Activated CD4-positive, alpha-beta T cell treated with anti-CD3 and anti-CD28 coated beads, Interleukin-2, amount 10 ng/mL, durations not matched to agents 7 days and 5 days (primary cell): ENCODE measurements at regions not wholly inside any gene's neighbourhood (a gene's known extent, or its start where the extent isn't known, plus 50 kb on each side); places are given as distances from the start of the nearest gene placed in this dataset.

Source experiments
- CTCF ChIA-PET: fragments of 350-600 bp; sonication (Branson Sonifier 250); formaldehyde crosslinking; loops from one replicate; lab custom pipeline; 2021; ENCODE audit warnings: antibody characterized with exemption; lab: Charles Lee
- POLR2A ChIA-PET: fragments of 350-600 bp; sonication (Branson Sonifier 250); formaldehyde crosslinking; loops from one replicate; lab custom pipeline; 2021; ENCODE audit warnings: antibody characterized with exemption; lab: Charles Lee
- DNase-seq: peaks from one replicate; pipeline ENCODE4 v3.0.0-alpha.2; 2020
- H3K27ac Mint-ChIP-seq: one replicate; pipeline ENCODE4 v1.8.0; 2021; ENCODE audit warnings: mild to moderate bottlenecking, moderate library complexity, mixed read lengths
- H3K27me3 Mint-ChIP-seq: one replicate; pipeline ENCODE4 v1.8.0; 2021; ENCODE audit warnings: mixed read lengths
- H3K36me3 Mint-ChIP-seq: one replicate; pipeline ENCODE4 v1.8.0; 2021; ENCODE audit warnings: low read depth, mixed read lengths
- H3K4me1 Mint-ChIP-seq: one replicate; pipeline ENCODE4 v1.8.0; 2021; ENCODE audit warnings: mixed read lengths
- H3K4me3 Mint-ChIP-seq: one replicate; pipeline ENCODE4 v1.8.0; 2021; ENCODE audit warnings: mild to moderate bottlenecking, moderate library complexity, mixed read lengths
- H3K9me3 Mint-ChIP-seq: one replicate; pipeline ENCODE4 v1.8.0; 2021; ENCODE audit warnings: mixed read lengths

GRCh38 chrX:121894756-121895155, 847.3 kb downstream of the GLUD2 start:
- no peaks in the 10 kb centered on the region for H3K36me3 Mint-ChIP-seq
- no peak overlapping the region for H3K27ac Mint-ChIP-seq
- H3K4me1 Mint-ChIP-seq, result no peaks in the 10 kb centered on the region
- H3K9me3 Mint-ChIP-seq, result no peaks in the 10 kb centered on the region
- CTCF ChIA-PET, result no interaction called here
- H3K27me3 Mint-ChIP-seq, result no peaks in the 10 kb centered on the region
- H3K4me3 Mint-ChIP-seq, result no peak overlapping the region
- POLR2A ChIA-PET, result no interaction called here
- no peak for DNase-seq

GRCh38 chrX:121902463-121902862, 855.1 kb downstream of the GLUD2 start:
- no peaks in the 10 kb centered on the region for H3K27me3 Mint-ChIP-seq
- H3K27ac Mint-ChIP-seq, result no peak overlapping the region
- POLR2A ChIA-PET, result no interaction called here
- no peak for DNase-seq
- no peak overlapping the region for H3K4me3 Mint-ChIP-seq
- no peaks in the 10 kb centered on the region for H3K9me3 Mint-ChIP-seq
- H3K4me1 Mint-ChIP-seq, result no peaks in the 10 kb centered on the region
- CTCF ChIA-PET, result no interaction called here
- H3K36me3 Mint-ChIP-seq, result no peaks in the 10 kb centered on the region

DNA sequence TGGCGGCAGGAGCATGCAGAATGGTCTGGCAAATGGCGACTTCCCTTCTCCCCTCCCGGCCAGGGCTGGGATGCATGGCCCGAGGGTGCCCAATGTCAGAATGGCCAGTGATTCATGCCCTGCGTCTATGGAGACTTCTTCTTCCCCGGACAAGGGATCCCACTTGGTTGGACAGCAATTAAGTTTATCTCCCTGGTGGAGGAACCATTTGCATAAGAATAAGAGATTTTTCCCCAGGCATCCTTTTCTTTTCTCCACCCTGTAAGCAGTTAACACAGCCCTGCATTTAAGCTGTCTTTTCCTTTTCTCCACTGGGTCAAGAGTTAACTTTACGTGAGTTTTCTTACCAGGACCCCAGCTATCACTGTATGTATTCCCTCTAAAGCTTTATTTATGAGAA, 856.6 kb downstream of the GLUD2 start:
- Mint-ChIP-seq H3K27me3 (no peaks in the 10 kb centered on the region), H3K9me3 (no peaks in the 10 kb centered on the region), H3K4me3 (no peak overlapping the region), H3K36me3 (no peaks in the 10 kb centered on the region), H3K27ac (no peak overlapping the region), H3K4me1 (no peaks in the 10 kb centered on the region)
- DNase-seq, result no peak
- ChIA-PET CTCF (no interaction called here), POLR2A (no interaction called here)

DNA sequence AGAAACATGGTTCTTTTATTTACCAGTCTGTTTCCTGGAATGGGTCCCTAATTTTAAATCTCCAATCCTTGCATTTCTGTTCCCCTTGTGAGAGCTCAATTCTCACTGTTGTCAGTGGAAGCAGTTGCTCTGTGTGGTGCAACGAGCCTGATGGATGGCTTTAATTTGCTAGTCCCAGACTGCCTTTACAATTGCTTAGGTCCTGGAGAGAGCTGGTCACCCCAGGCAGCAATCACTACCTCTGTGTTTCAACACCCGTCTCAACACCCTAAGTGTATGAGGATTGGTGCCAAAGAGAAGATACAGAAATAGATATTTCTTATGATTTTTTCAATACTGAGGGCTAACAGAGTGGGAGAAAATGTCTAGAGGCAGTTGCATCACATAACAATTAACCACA, 873.8 kb downstream of the GLUD2 start:
- DNase-seq, result no peak
- POLR2A ChIA-PET, result no interaction called here
- no peaks in the 10 kb centered on the region for H3K9me3 Mint-ChIP-seq
- no peaks in the 10 kb centered on the region for H3K4me1 Mint-ChIP-seq
- H3K36me3 Mint-ChIP-seq, result no peaks in the 10 kb centered on the region
- CTCF ChIA-PET, result interaction anchor here (0.6 kb wide), 1 partner anchor 343 kb away, joined by 3 read pairs; no protein-coding TSS in a partner anchor
- no peak overlapping the region for H3K27ac Mint-ChIP-seq
- H3K4me3 Mint-ChIP-seq, result no peak overlapping the region
- no peaks in the 10 kb centered on the region for H3K27me3 Mint-ChIP-seq

- H3K36me3 Mint-ChIP-seq, result no peaks in the 10 kb centered on the region
- POLR2A ChIA-PET, result no interaction called here
Observed at GRCh38 chrX:121931567-121931966, 884.2 kb downstream of the GLUD2 start.

GRCh38 chrX:121932688-121933087, 885.3 kb downstream of the GLUD2 start:
- H3K27me3 Mint-ChIP-seq, result no peaks in the 10 kb centered on the region
- no peaks in the 10 kb centered on the region for H3K36me3 Mint-ChIP-seq
- POLR2A ChIA-PET, result no interaction called here
- no peak overlapping the region for H3K4me3 Mint-ChIP-seq
- no peak overlapping the region for H3K27ac Mint-ChIP-seq
- H3K9me3 Mint-ChIP-seq, result peaks cover 2% of the 10 kb centered on the region
- CTCF ChIA-PET, result no interaction called here
- no peak for DNase-seq
- no peaks in the 10 kb centered on the region for H3K4me1 Mint-ChIP-seq

More at GRCh38 chrX:121931567-121931966, 884.2 kb downstream of the GLUD2 start:
- DNase-seq, result no peak
- no peaks in the 10 kb centered on the region for H3K27me3 Mint-ChIP-seq
- CTCF ChIA-PET, result no interaction called here
- H3K27ac Mint-ChIP-seq, result no peak overlapping the region
- no peak overlapping the region for H3K4me3 Mint-ChIP-seq
- no peaks in the 10 kb centered on the region for H3K4me1 Mint-ChIP-seq
- H3K9me3 Mint-ChIP-seq, result peaks cover 2% of the 10 kb centered on the region

DNA sequence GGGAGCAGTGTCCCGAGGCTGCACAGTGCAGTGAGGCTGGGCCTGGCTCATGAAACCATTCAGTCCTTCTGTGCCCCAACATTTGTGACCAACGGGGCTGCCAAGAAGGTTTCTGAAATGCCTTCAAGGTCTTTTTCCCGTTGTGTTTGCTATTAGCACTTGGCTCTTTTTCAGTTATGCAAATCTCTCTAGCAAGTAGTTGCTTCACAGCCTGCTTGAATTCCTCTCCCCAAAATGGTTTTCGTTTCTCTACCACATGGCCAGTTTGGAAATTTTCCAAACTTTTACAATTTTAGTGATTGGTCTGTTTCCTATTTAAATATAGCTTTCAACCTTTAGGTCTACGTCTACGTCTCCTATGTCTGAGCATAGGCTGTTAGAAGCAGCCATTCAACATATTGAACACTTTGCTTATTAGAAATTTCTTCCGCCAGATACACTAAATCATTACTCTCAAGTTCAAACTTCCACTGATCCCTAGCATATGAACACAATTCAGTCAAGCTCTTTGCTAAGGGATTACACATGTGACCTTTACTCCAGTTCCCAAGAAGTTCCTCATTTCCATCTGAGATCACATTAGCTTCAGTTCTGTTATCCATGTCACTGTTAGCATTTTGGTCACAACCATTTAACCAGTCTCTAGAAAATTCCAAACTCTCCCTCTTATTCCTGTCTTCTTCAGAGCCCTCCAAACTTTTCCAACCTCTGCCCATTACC, 901.8 kb downstream of the GLUD2 start:
- Mint-ChIP-seq H3K4me1 (no peaks in the 10 kb centered on the region), H3K36me3 (no peaks in the 10 kb centered on the region), H3K9me3 (no peaks in the 10 kb centered on the region), H3K4me3 (no peak overlapping the region), H3K27me3 (no peaks in the 10 kb centered on the region), H3K27ac (no peak overlapping the region)
- no peak for DNase-seq
- ChIA-PET CTCF (no interaction called here), POLR2A (no interaction called here)

DNA sequence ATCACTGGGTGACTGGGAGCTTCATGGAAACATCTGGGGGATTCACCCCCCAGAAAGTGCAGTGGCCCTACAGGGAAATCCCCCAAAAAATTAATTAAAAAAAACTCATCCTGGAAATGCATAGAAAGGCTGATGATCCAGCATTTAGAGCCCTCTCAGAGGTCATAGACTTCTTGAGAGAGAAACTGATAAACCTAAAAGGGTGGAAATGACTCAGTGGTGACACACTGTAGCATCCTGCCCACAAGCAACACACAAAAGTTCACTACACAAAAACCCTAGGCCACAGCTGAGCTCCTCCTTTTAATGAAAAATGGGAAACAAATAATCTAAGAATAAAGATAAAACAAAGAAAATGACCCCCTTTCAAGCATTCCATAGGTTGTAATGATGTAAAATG, 911.5 kb downstream of the GLUD2 start:
- Mint-ChIP-seq H3K36me3 (no peaks in the 10 kb centered on the region), H3K9me3 (peaks cover 3% of the 10 kb centered on the region), H3K4me3 (no peak overlapping the region), H3K27me3 (no peaks in the 10 kb centered on the region), H3K27ac (no peak overlapping the region), H3K4me1 (no peaks in the 10 kb centered on the region)
- CTCF ChIA-PET, result interaction anchor here (1.6 kb wide), 1 partner anchor 30 kb away, joined by 3 read pairs; no protein-coding TSS in a partner anchor
- POLR2A ChIA-PET, result no interaction called here
- DNase-seq, result no peak

- ChIA-PET POLR2A (no interaction called here), CTCF (interaction anchor here (0.9 kb wide), 1 partner anchor 18 kb away, joined by 3 read pairs; no protein-coding TSS in a partner anchor)
- no peak for DNase-seq
- Mint-ChIP-seq H3K4me1 (no peaks in the 10 kb centered on the region), H3K9me3 (no peaks in the 10 kb centered on the region), H3K36me3 (no peaks in the 10 kb centered on the region), H3K27me3 (no peaks in the 10 kb centered on the region), H3K27ac (no peak overlapping the region), H3K4me3 (no peak overlapping the region)
Observed at GRCh38 chrX:121975671-121976070, 928.3 kb downstream of the GLUD2 start.

DNA sequence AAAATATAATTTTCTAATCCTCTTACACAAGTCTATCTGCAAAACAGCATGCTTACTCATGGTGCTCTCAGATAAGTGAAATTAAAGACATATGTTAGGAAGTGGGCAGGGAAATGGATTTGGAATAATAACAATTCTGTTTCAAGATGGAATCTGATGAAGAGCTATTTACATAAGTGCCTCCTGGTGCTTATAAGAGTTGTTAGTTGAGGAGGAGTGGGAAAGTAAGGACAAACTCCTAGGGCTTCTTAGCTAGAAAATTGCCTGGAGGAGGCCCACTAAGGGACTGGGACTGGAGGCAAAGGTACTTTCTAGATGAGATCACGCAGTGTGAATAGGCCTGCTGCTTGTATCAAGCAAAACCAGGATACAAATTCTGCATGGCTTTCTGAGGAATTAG, 939.8 kb downstream of the GLUD2 start:
- Mint-ChIP-seq H3K27ac (no peak overlapping the region), H3K4me3 (no peak overlapping the region), H3K27me3 (no peaks in the 10 kb centered on the region), H3K36me3 (no peaks in the 10 kb centered on the region), H3K9me3 (no peaks in the 10 kb centered on the region), H3K4me1 (no peaks in the 10 kb centered on the region)
- ChIA-PET CTCF (no interaction called here), POLR2A (no interaction called here)
- no peak for DNase-seq

- Mint-ChIP-seq H3K9me3 (no peaks in the 10 kb centered on the region), H3K27me3 (no peaks in the 10 kb centered on the region), H3K4me3 (no peak overlapping the region), H3K27ac (no peak overlapping the region), H3K4me1 (no peaks in the 10 kb centered on the region), H3K36me3 (no peaks in the 10 kb centered on the region)
- ChIA-PET POLR2A (no interaction called here), CTCF (no interaction called here)
- no peak for DNase-seq
Observed at GRCh38 chrX:121987835-121988234, 940.4 kb downstream of the GLUD2 start.

- DNase-seq, result no peak
- CTCF ChIA-PET, result no interaction called here
- Mint-ChIP-seq H3K9me3 (no peaks in the 10 kb centered on the region), H3K36me3 (no peaks in the 10 kb centered on the region), H3K4me3 (no peak overlapping the region), H3K27me3 (no peaks in the 10 kb centered on the region), H3K27ac (no peak overlapping the region), H3K4me1 (no peaks in the 10 kb centered on the region)
- POLR2A ChIA-PET, result no interaction called here
Observed at GRCh38 chrX:122004127-122004526, 956.7 kb downstream of the GLUD2 start.

GRCh38 chrX:122026665-122027064, 979.3 kb downstream of the GLUD2 start:
- Mint-ChIP-seq H3K4me3 (no peak overlapping the region), H3K27me3 (no peaks in the 10 kb centered on the region), H3K9me3 (no peaks in the 10 kb centered on the region), H3K36me3 (no peaks in the 10 kb centered on the region), H3K27ac (no peak overlapping the region), H3K4me1 (no peaks in the 10 kb centered on the region)
- CTCF ChIA-PET, result no interaction called here
- DNase-seq, result no peak
- POLR2A ChIA-PET, result no interaction called here

DNA sequence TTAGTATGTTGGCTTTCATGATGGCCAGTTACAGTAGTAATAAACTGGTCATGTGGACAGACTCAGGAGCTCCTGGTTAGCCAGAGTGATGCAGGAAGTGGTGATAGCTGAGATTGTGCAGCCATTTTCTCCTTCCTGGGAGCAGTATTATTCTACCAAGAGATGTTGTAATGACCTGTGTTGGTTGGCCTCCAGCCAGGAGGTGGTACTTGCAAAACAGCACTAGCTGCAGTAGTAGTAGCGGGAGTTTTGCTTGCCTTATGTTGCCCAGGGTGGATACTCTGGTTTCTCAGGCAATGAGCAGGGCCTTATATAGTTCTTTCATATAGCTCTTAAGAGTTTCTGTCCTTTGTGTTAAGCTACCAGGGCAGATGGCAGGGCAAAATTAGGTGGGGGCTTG, 998.8 kb downstream of the GLUD2 start:
- no peak for DNase-seq
- Mint-ChIP-seq H3K36me3 (no peaks in the 10 kb centered on the region), H3K4me3 (no peak overlapping the region), H3K27me3 (no peaks in the 10 kb centered on the region), H3K4me1 (no peaks in the 10 kb centered on the region), H3K9me3 (no peaks in the 10 kb centered on the region), H3K27ac (no peak overlapping the region)
- POLR2A ChIA-PET, result no interaction called here
- CTCF ChIA-PET, result no interaction called here
